HCT116 (cell line): ENCODE measurements at regions not wholly inside any gene's neighbourhood (a gene's known extent, or its start where the extent isn't known, plus 50 kb on each side); places are given as distances from the start of the nearest gene placed in this dataset.

Source experiments
- ATAC-seq: fragments of 200-7000 bp; cut with Tn5 transposase; 2 replicates; pipeline ENCODE4 v1.9.1; 2020; ENCODE audit warnings: mild to moderate bottlenecking, moderate library complexity
- BruUV-seq: library from RNA; stranded (reverse); fragments of 400-500 nt; replicated peaks from 2 replicates; lab custom pipeline; 2021; lab: Mats Ljungman, UMichigan
- CTCF ChIA-PET: fragments of 300-600 bp; sonication (Branson Sonifier 250); formaldehyde crosslinking; loops from one replicate; lab custom pipeline; 2021; ENCODE audit warnings: antibody characterized with exemption; lab: Charles Lee
- POLR2A ChIA-PET: fragments of 300-600, 350-600 bp; sonication (Branson Sonifier 250); formaldehyde crosslinking; loops from one replicate; lab custom pipeline; 2021; ENCODE audit warnings: antibody characterized with exemption; lab: Charles Lee
- RAD21 ChIA-PET, 2 experiments: fragments of 300-600 bp; sonication (Branson Sonifier 250); formaldehyde crosslinking; loops; one replicate each; lab custom pipeline; 2023; ENCODE audit warnings: low total read pairs in 2 of 2; ENCODE audit not compliant: uncharacterized antibody in 2 of 2, unreplicated experiment in 2 of 2, low non-redundant PET in 1 of 2; lab: Charles Lee
- DNase-seq: peaks from one replicate; pipeline ENCODE4 v3.0.0-alpha.2; 2010; ENCODE audit warnings: low read depth, low spot score
- H2AFZ ChIP-seq: fragments of 200-600 bp; shearing (Covaris generic), sonication (generic); 2 replicates; pipeline ENCODE4 v1.6.1; 2017; ENCODE audit warnings: low read depth, mixed run types, mixed read lengths, antibody characterized with exemption, low read length; ENCODE audit not compliant: poor library complexity, severe bottlenecking
- H3K27ac ChIP-seq: 2 replicates; pipeline ENCODE4 v1.5.1; 2012; ENCODE audit warnings: low read depth, low read length
- H3K27me3 ChIP-seq: fragments of 200-600 bp; sonication (generic); 2 replicates; pipeline ENCODE4 v1.6.1; 2016; ENCODE audit warnings: mixed run types, low read length, mixed read lengths; ENCODE audit not compliant: insufficient read depth
- H3K36me3 ChIP-seq, 2 experiments: fragments of 200-500 bp in 1 of 2; fragments of 200-600 bp in 1 of 2; sonication (Bioruptor generic) in 1 of 2; sonication (generic) in 1 of 2; 2 replicates each; pipeline versions ENCODE4 v1.5.1 to v1.6.1; 2014 to 2016; ENCODE audit warnings: low read length in 2 of 2, inconsistent platforms in 1 of 2, mixed read lengths in 1 of 2, mixed run types in 1 of 2; ENCODE audit not compliant: insufficient read depth in 2 of 2, control insufficient read depth in 1 of 2
- H3K4me1 ChIP-seq, 2 experiments: fragments of 200-600 bp in 1 of 2; sonication (generic) in 1 of 2; 2 replicates each; pipeline versions ENCODE4 v1.5.1 to v1.6.1; 2012 to 2017; ENCODE audit warnings: low read length in 2 of 2, inconsistent platforms in 1 of 2, mild to moderate bottlenecking in 1 of 2, mixed read lengths in 1 of 2, mixed run types in 1 of 2, moderate library complexity in 1 of 2; ENCODE audit not compliant: insufficient read depth in 2 of 2, control insufficient read depth in 1 of 2
- H3K4me2 ChIP-seq: fragments of 200-600 bp; sonication (generic); 2 replicates; pipeline ENCODE4 v1.6.1; 2017; ENCODE audit warnings: mixed run types, low read length, mixed read lengths
- H3K4me3 ChIP-seq, 2 experiments: fragments of 200-600 bp in 1 of 2; sonication (generic) in 1 of 2; replicated peaks in 1 of 2; 2 replicates each; pipeline ENCODE4 v1.5.1; 2011 to 2016; ENCODE audit warnings: low read length in 2 of 2, control low read depth in 1 of 2, low read depth in 1 of 2, mild to moderate bottlenecking in 1 of 2, mixed read lengths in 1 of 2, mixed run types in 1 of 2
- H3K79me2 ChIP-seq: fragments of 200-600 bp; sonication (generic); 2 replicates; pipeline ENCODE4 v1.6.1; 2017; ENCODE audit warnings: mild to moderate bottlenecking, mixed run types, low read length, moderate library complexity, mixed read lengths; ENCODE audit not compliant: insufficient read depth
- H3K9ac ChIP-seq: fragments of 200-600 bp; sonication (generic); 2 replicates; pipeline ENCODE4 v1.6.1; 2016; ENCODE audit warnings: low read length, mixed read lengths
- H3K9me2 ChIP-seq: fragments of 200-600 bp; sonication (generic), shearing (Covaris generic); 2 replicates; pipeline ENCODE4 v1.6.1; 2017; ENCODE audit warnings: mixed run types, mild to moderate bottlenecking, moderate library complexity; ENCODE audit not compliant: insufficient read depth
- H3K9me3 ChIP-seq, 2 experiments: fragments of 200-500 bp in 1 of 2; fragments of 200-600 bp in 1 of 2; sonication (Bioruptor generic) in 1 of 2; sonication (generic) in 1 of 2; 2 replicates each; pipeline ENCODE4 v1.6.1; 2014 to 2017; ENCODE audit warnings: low read length in 2 of 2, mixed read lengths in 2 of 2, inconsistent platforms in 1 of 2, low read depth in 1 of 2, mild to moderate bottlenecking in 1 of 2, mixed run types in 1 of 2, moderate library complexity in 1 of 2; ENCODE audit not compliant: control insufficient read depth in 1 of 2, insufficient read depth in 1 of 2
- H4K20me1 ChIP-seq: fragments of 200-600 bp; sonication (generic), shearing (Covaris generic); 2 replicates; pipeline ENCODE4 v1.6.1; 2017; ENCODE audit warnings: mixed run types, mild to moderate bottlenecking, moderate library complexity; ENCODE audit not compliant: insufficient read depth
- EGR1 ChIP-seq: IDR thresholded peaks from 2 replicates; pipeline ENCODE4 v1.6.1; 2012; ENCODE audit warnings: low read depth
- EZH2 ChIP-seq: fragments of 200-600 bp; sonication (generic); IDR thresholded peaks from 2 replicates; pipeline ENCODE4 v1.6.1; 2017; ENCODE audit warnings: antibody characterized with exemption, mixed run types
- EZH2phosphoT487 ChIP-seq: fragments of 200-600 bp; IDR thresholded peaks from 2 replicates; pipeline ENCODE4 v1.6.1; 2018; ENCODE audit warnings: antibody characterized with exemption, borderline replicate concordance
- JUND ChIP-seq: IDR thresholded peaks from 2 replicates; pipeline ENCODE4 v1.6.1; 2012
- POLR2AphosphoS5 ChIP-seq: IDR thresholded peaks from 2 replicates; pipeline ENCODE4 v1.6.1; 2011; ENCODE audit warnings: mild to moderate bottlenecking, low read depth, low read length, moderate library complexity
- RAD21 ChIP-seq: IDR thresholded peaks from 2 replicates; pipeline ENCODE4 v1.6.1; 2012; ENCODE audit warnings: low read depth, mild to moderate bottlenecking
- SP1 ChIP-seq: IDR thresholded peaks from 2 replicates; pipeline ENCODE4 v1.6.1; 2012; ENCODE audit warnings: low read depth
- SRF ChIP-seq: IDR thresholded peaks from 2 replicates; pipeline ENCODE4 v1.6.1; 2012; ENCODE audit warnings: low read depth
- TCF7L2 ChIP-seq: IDR thresholded peaks from 2 replicates; pipeline ENCODE4 v1.7.0; 2011; ENCODE audit warnings: borderline replicate concordance, inconsistent platforms; ENCODE audit not compliant: insufficient read depth, insufficient read length; ENCODE audit errors: extremely low read depth
- YY1 ChIP-seq: IDR thresholded peaks from 2 replicates; pipeline ENCODE4 v1.6.1; 2011; ENCODE audit warnings: low read length, low read depth, moderate library complexity, mild to moderate bottlenecking; ENCODE audit not compliant: insufficient replicate concordance; ENCODE audit errors: extremely low read depth
- ZNF274 ChIP-seq: fragments of 200-500 bp; sonication (Bioruptor generic); IDR thresholded peaks from 2 replicates; pipeline ENCODE4 v1.6.1; 2014; ENCODE audit warnings: mild to moderate bottlenecking, low read depth, low read length, inconsistent platforms
- intact Hi-C: fragments of 100-400 bp; cut with micrococcal nuclease; formaldehyde crosslinking; loops from 2 replicates; pipeline ENCODE4 v1.10.0; 2022
- TF ChIP-seq, protein P1 (sequence below): IDR thresholded peaks from 2 replicates; pipeline ENCODE4 v1.6.1; 2012
- TF ChIP-seq, protein P2 (sequence below): IDR thresholded peaks from 2 replicates; pipeline ENCODE4 v1.6.1; 2012
- TF ChIP-seq, protein P3 (sequence below), 3 experiments: fragments of 200-600 bp in 1 of 3; sonication (generic) in 1 of 3; IDR thresholded peaks in 2 of 3; conservative IDR thresholded peaks in 1 of 3; 2 replicates each; pipeline ENCODE4 v1.5.1; 2012 to 2017; ENCODE audit warnings: low read depth in 2 of 3, low read length in 2 of 3, antibody characterized with exemption in 1 of 3, borderline replicate concordance in 1 of 3, control low read depth in 1 of 3, mild to moderate bottlenecking in 1 of 3, mixed read lengths in 1 of 3, mixed run types in 1 of 3, moderate library complexity in 1 of 3; ENCODE audit not compliant: insufficient read depth in 1 of 3
- TF ChIP-seq, protein P4 (sequence below): IDR thresholded peaks from 2 replicates; pipeline ENCODE4 v1.6.1; 2011; ENCODE audit warnings: mild to moderate bottlenecking, low read length, moderate library complexity; ENCODE audit not compliant: insufficient replicate concordance; ENCODE audit errors: extremely low read depth

DNA sequence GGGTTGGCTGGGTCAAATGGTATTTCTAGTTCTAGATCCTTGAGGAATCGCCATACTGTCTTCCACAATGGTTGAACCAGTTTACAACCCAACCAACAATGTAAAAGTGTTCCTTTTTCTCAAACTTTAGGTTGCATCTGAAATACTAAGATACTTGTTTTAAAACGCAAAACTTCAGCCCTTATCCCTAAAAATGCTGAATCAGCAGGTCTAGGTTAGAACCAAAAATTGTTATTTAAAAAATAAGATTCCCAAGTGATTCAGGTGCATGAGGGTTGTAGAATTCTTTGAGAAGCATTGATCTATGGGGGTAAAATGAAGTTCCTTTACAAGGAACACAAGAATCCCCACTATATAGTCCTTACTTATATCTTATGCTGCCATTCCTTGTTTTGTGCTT lies 56.5 kb upstream of the BICC1 start:
- Histone ChIP-seq H3K4me3 (no peak overlapping the region), H3K36me3 (no peaks in the 10 kb centered on the region), H3K4me1 (no peaks in the 10 kb centered on the region), H3K27me3 (no peaks in the 10 kb centered on the region), H3K9me2 (no peaks in the 10 kb centered on the region), H4K20me1 (no peaks in the 10 kb centered on the region), H3K79me2 (no peaks in the 10 kb centered on the region), H3K27ac (no peak overlapping the region), H3K9ac (no peak overlapping the region), H3K9me3 (no peaks in the 10 kb centered on the region), H2AFZ (no peak overlapping the region), H3K4me2 (no peak overlapping the region)
- BruUV-seq, result no TSS peak
- DNase-seq (no peak), ATAC-seq (no peak)
- POLR2A ChIA-PET, result no interaction called here
- TF ChIP-seq, protein P1, sequence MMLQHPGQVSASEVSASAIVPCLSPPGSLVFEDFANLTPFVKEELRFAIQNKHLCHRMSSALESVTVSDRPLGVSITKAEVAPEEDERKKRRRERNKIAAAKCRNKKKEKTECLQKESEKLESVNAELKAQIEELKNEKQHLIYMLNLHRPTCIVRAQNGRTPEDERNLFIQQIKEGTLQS, result no peak
- TF ChIP-seq POLR2AphosphoS5 (no peak), EGR1 (no peak), SP1 (no peak), JUND (no peak), EZH2 (no peak), SRF (no peak), TCF7L2 (no peak), RAD21 (no peak)
- CTCF ChIA-PET, result no interaction called here
- intact Hi-C loops, result no loop called here
- RAD21 ChIA-PET, result no interaction called here

DNA sequence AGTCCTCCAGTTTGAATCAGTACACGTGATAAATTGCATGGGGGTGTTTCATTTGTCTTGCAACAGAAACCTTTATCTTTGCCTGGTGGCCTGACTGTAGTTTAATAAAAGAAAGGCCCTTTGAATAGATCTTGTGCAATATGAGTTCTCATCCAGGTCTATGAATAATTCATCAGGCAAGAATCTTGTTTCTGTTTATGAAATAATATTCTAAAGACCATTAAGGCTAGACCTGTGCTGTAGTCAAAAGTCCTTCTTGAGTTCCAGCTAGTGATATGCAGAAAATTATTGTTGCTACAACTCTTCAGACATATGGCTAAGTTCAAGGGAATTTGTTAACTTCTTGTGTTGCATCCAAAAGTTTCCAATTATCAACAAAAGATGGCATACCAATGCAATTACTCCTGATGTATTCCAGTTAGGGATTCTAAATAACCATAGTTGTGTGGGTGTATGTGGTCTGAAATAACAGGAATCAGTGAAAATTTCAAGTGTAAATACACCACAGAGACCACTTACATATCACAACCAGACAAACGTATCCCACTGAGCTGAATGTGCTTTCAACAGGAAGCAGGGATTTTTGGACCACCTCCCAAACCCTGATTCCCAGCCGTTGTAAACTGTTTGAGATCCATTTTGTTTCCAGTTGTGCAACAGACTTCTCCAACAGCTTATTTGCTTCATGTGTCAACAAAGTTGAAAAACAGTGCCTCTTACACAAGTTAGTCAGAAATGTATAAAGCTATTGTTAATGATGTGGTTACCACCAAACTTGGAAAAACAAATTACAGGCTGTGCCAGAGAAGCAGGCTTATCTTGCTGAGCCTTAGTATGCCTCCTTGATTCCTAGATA lies 54.7 kb upstream of the BICC1 start:
- Histone ChIP-seq H3K9ac (no peak overlapping the region), H3K9me3 (no peaks in the 10 kb centered on the region), H3K4me1 (no peaks in the 10 kb centered on the region), H4K20me1 (no peaks in the 10 kb centered on the region), H3K36me3 (no peaks in the 10 kb centered on the region), H3K9me2 (no peaks in the 10 kb centered on the region), H3K27me3 (no peaks in the 10 kb centered on the region), H3K4me3 (no peak overlapping the region), H3K4me2 (no peak overlapping the region), H2AFZ (no peak overlapping the region), H3K79me2 (no peaks in the 10 kb centered on the region), H3K27ac (no peak overlapping the region)
- POLR2A ChIA-PET, result interaction anchor here (0.6 kb wide), 1 partner anchor 58 kb away, joined by 5 read pairs; no protein-coding TSS in a partner anchor
- intact Hi-C loops, result no loop called here
- BruUV-seq, result no TSS peak
- CTCF ChIA-PET, result no interaction called here
- ATAC-seq (no peak), DNase-seq (no peak)
- RAD21 ChIA-PET, result no interaction called here
- TF ChIP-seq ZNF274 (no peak), EZH2phosphoT487 (no peak), YY1 (no peak), POLR2AphosphoS5 (no peak), EZH2 (no peak), JUND (no peak), SRF (no peak)
- TF ChIP-seq, protein P2, sequence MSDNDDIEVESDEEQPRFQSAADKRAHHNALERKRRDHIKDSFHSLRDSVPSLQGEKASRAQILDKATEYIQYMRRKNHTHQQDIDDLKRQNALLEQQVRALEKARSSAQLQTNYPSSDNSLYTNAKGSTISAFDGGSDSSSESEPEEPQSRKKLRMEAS, result no peak
- TF ChIP-seq, protein P3, sequence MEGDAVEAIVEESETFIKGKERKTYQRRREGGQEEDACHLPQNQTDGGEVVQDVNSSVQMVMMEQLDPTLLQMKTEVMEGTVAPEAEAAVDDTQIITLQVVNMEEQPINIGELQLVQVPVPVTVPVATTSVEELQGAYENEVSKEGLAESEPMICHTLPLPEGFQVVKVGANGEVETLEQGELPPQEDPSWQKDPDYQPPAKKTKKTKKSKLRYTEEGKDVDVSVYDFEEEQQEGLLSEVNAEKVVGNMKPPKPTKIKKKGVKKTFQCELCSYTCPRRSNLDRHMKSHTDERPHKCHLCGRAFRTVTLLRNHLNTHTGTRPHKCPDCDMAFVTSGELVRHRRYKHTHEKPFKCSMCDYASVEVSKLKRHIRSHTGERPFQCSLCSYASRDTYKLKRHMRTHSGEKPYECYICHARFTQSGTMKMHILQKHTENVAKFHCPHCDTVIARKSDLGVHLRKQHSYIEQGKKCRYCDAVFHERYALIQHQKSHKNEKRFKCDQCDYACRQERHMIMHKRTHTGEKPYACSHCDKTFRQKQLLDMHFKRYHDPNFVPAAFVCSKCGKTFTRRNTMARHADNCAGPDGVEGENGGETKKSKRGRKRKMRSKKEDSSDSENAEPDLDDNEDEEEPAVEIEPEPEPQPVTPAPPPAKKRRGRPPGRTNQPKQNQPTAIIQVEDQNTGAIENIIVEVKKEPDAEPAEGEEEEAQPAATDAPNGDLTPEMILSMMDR (IDR thresholded peaks at IDR 0.05 in 2 of 3, conservative IDR thresholded peaks at IDR 0.05 in 1 of 3; ENCODE audit: borderline replicate concordance in 1 of 3, insufficient read depth in 1 of 3, low read depth in 2 of 3, low read length in 2 of 3), result no peak
- TF ChIP-seq, protein P4, sequence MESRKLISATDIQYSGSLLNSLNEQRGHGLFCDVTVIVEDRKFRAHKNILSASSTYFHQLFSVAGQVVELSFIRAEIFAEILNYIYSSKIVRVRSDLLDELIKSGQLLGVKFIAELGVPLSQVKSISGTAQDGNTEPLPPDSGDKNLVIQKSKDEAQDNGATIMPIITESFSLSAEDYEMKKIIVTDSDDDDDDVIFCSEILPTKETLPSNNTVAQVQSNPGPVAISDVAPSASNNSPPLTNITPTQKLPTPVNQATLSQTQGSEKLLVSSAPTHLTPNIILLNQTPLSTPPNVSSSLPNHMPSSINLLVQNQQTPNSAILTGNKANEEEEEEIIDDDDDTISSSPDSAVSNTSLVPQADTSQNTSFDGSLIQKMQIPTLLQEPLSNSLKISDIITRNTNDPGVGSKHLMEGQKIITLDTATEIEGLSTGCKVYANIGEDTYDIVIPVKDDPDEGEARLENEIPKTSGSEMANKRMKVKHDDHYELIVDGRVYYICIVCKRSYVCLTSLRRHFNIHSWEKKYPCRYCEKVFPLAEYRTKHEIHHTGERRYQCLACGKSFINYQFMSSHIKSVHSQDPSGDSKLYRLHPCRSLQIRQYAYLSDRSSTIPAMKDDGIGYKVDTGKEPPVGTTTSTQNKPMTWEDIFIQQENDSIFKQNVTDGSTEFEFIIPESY, result no peak
